ENCODE measurements at regions not wholly inside any gene's neighbourhood (a gene's known extent, or its start where the extent isn't known, plus 50 kb on each side); places are given as distances from the start of the nearest gene placed in this dataset.

GRCh38 chr1:56256153-56257000 is 323.0 kb downstream of the PLPP3 start:
- intact Hi-C loops (cut with DNase I), result no loop called here
- Histone ChIP-seq H3K27me3 (no peaks in the 10 kb centered on the region), H3K4me1 (ENCODE audit: insufficient read depth) (no peaks in the 10 kb centered on the region), H3K27ac (peak overlapping the region in 1 of 2 donors; percentile 25), H3K36me3 (no peaks in the 10 kb centered on the region), H3K4me3 (no peak overlapping the region), H3K9me3 (no peaks in the 10 kb centered on the region)
- no peak for TF ChIP-seq EP300 (IDR thresholded peaks at IDR 0.05)
- TF ChIP-seq, protein P1, sequence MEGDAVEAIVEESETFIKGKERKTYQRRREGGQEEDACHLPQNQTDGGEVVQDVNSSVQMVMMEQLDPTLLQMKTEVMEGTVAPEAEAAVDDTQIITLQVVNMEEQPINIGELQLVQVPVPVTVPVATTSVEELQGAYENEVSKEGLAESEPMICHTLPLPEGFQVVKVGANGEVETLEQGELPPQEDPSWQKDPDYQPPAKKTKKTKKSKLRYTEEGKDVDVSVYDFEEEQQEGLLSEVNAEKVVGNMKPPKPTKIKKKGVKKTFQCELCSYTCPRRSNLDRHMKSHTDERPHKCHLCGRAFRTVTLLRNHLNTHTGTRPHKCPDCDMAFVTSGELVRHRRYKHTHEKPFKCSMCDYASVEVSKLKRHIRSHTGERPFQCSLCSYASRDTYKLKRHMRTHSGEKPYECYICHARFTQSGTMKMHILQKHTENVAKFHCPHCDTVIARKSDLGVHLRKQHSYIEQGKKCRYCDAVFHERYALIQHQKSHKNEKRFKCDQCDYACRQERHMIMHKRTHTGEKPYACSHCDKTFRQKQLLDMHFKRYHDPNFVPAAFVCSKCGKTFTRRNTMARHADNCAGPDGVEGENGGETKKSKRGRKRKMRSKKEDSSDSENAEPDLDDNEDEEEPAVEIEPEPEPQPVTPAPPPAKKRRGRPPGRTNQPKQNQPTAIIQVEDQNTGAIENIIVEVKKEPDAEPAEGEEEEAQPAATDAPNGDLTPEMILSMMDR (IDR thresholded peaks at IDR 0.05), result no peak
- DNase-seq, result no peak
- WGBS, 3 donors, result 69 to 77% (median 73%) methylated on average over 4 of the region's 4 CpGs

GRCh38 chr1:56255516-56256152 is 323.7 kb downstream of the PLPP3 start:
- Histone ChIP-seq H3K27ac (peak overlapping the region in 1 of 2 donors; percentile 25), H3K4me3 (no peak overlapping the region), H3K27me3 (no peaks in the 10 kb centered on the region), H3K4me1 (ENCODE audit: insufficient read depth) (no peaks in the 10 kb centered on the region), H3K36me3 (no peaks in the 10 kb centered on the region), H3K9me3 (no peaks in the 10 kb centered on the region)
- intact Hi-C loops (cut with DNase I), result no loop called here
- DNase-seq, result peak; percentile 47 to 86 (median 68)
- 36 to 48% (median 46%) methylated on average over 5 of the region's 5 CpGs for WGBS, 3 donors
- TF ChIP-seq EP300 (IDR thresholded peaks at IDR 0.05), result peak; percentile 73
- TF ChIP-seq, protein P1 (IDR thresholded peaks at IDR 0.05), result no peak

- H3K4me1 ChIP-seq (ENCODE audit: insufficient read depth), result no peaks in the 10 kb centered on the region
- H3K36me3 ChIP-seq, result no peaks in the 10 kb centered on the region
- no peak for DNase-seq
- no peaks in the 10 kb centered on the region for H3K9me3 ChIP-seq
- WGBS, 3 donors, result 85 to 90% (median 88%) methylated on average over 2 of the region's 2 CpGs
- no peak overlapping the region for H3K27ac ChIP-seq
- no peak overlapping the region for H3K4me3 ChIP-seq
- intact Hi-C loops (cut with DNase I), result no loop called here
- TF ChIP-seq POLR2A (IDR thresholded peaks at IDR 0.05), result no peak
- TF ChIP-seq, protein P1 (IDR thresholded peaks at IDR 0.05), result no peak
- H3K27me3 ChIP-seq, result no peaks in the 10 kb centered on the region
These were observed 325.2 kb downstream of the PLPP3 start for GRCh38 chr1:56254130-56254529.

DNA sequence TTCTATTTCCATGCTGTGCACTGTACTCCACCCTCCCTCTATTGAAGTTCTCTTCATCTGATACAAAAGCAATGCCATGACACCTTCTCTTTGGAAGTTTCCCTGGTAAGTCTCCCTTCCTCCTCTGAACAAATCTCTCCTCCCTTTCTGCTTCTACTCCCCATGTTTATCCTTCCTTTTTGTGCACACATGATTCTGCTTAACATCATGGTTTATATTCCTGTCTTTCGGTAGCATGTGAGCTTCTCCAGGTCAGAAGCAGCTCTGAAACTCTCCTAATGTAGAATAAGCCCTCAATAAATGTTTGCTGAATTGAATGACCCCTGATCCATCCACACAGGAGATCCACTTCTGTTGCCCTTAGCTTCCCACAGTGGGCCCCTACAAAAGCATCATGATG is 328.6 kb downstream of the PLPP3 start:
- TF ChIP-seq, protein P1 (IDR thresholded peaks at IDR 0.05), result no peak
- TF ChIP-seq EP300 (IDR thresholded peaks at IDR 0.05) (no peak), POLR2A (IDR thresholded peaks at IDR 0.05) (no peak)
- WGBS, 3 donors, result 42 to 100% (median 100%) methylated on average over 1 of the region's 1 CpG
- Histone ChIP-seq H3K4me3 (no peak overlapping the region), H3K27ac (no peak overlapping the region), H3K9me3 (no peaks in the 10 kb centered on the region), H3K4me1 (ENCODE audit: insufficient read depth) (no peaks in the 10 kb centered on the region), H3K27me3 (no peaks in the 10 kb centered on the region), H3K36me3 (no peaks in the 10 kb centered on the region)
- no peak for DNase-seq
- intact Hi-C loops (cut with DNase I), result no loop called here

Data from ovary (tissue), 7 donors.